GM19397 (cell line): ENCODE measurements at regions not wholly inside any gene's neighbourhood (a gene's known extent, or its start where the extent isn't known, plus 50 kb on each side); places are given as distances from the start of the nearest gene placed in this dataset.

Source experiments
- ATAC-seq: cut with Tn5 transposase; IDR thresholded peaks from one replicate; pipeline ENCODE4 v1.9.1; 2021; ENCODE audit warnings: mild to moderate bottlenecking, moderate library complexity; ENCODE audit not compliant: unreplicated experiment

GRCh38 chr20:12775041-12775440 is 233.7 kb upstream of the SPTLC3 start:
- ATAC-seq: no peak

GRCh38 chr20:12777016-12777415 is 231.8 kb upstream of the SPTLC3 start:
- ATAC-seq: no peak

- no peak for ATAC-seq
Measured at GRCh38 chr20:12786276-12786675, 222.5 kb upstream of the SPTLC3 start.

GRCh38 chr20:12788632-12789299 is 220.0 kb upstream of the SPTLC3 start:
- ATAC-seq: no peak

- ATAC-seq: no peak
Measured at GRCh38 chr20:12790859-12791258, 217.9 kb upstream of the SPTLC3 start.

GRCh38 chr20:12798286-12798685 is 210.5 kb upstream of the SPTLC3 start:
- no peak for ATAC-seq

GRCh38 chr20:12808006-12808567 is 200.7 kb upstream of the SPTLC3 start:
- no peak for ATAC-seq

GRCh38 chr20:12815231-12815768 is 193.5 kb upstream of the SPTLC3 start:
- no peak for ATAC-seq

- ATAC-seq: no peak
Measured at GRCh38 chr20:12815778-12816408, 192.9 kb upstream of the SPTLC3 start.

- no peak for ATAC-seq
Measured at GRCh38 chr20:12821249-12821648, 187.5 kb upstream of the SPTLC3 start.

- ATAC-seq: no peak
Measured at GRCh38 chr20:12823734-12824133, 185.0 kb upstream of the SPTLC3 start.

- ATAC-seq: no peak
Measured at GRCh38 chr20:12824328-12825225, 184.2 kb upstream of the SPTLC3 start.

- no peak for ATAC-seq
Measured at GRCh38 chr20:12825226-12825595, 183.6 kb upstream of the SPTLC3 start.

GRCh38 chr20:12827816-12828385 is 180.9 kb upstream of the SPTLC3 start:
- ATAC-seq: no peak

- ATAC-seq: no peak
Measured at GRCh38 chr20:12829170-12829569, 179.6 kb upstream of the SPTLC3 start.

GRCh38 chr20:12833861-12834260 is 174.9 kb upstream of the SPTLC3 start:
- ATAC-seq: no peak

GRCh38 chr20:12835999-12836398 is 172.8 kb upstream of the SPTLC3 start:
- ATAC-seq: no peak

GRCh38 chr20:12837646-12838045 is 171.1 kb upstream of the SPTLC3 start:
- ATAC-seq: no peak

- no peak for ATAC-seq
Measured at GRCh38 chr20:12838261-12838866, 170.4 kb upstream of the SPTLC3 start.

GRCh38 chr20:12847872-12848271 is 160.9 kb upstream of the SPTLC3 start:
- ATAC-seq: no peak
